Activated T-cell treated with anti-CD3 and anti-CD28 coated beads, Interleukin-2, amount 50 U/mL, for 72 hours (primary cell): ENCODE measurements at regions not wholly inside any gene's neighbourhood (a gene's known extent, or its start where the extent isn't known, plus 50 kb on each side); places are given as distances from the start of the nearest gene placed in this dataset.

Experiments
- ATAC-seq, 2 donors: fragments of 150-1000 bp; cut with Tn5 transposase; replicated peaks in 1 of 2; 2 replicates each; pipeline ENCODE4 v1.10.0; 2021; ENCODE audit warnings: moderate library complexity in 2 of 2, mild to moderate bottlenecking in 1 of 2
- DNase-seq, 2 donors: peaks; one replicate each; pipeline ENCODE4 v3.0.0; 2021 to 2022; ENCODE audit warnings: mixed read lengths in 1 of 2
- H3K27ac Mint-ChIP-seq: one replicate; pipeline ENCODE4 v1.8.0; 2022; ENCODE audit warnings: mild to moderate bottlenecking, moderate library complexity, mixed read lengths
- H3K27me3 Mint-ChIP-seq: one replicate; pipeline ENCODE4 v1.8.0; 2022; ENCODE audit warnings: low read depth, mixed read lengths
- H3K36me3 Mint-ChIP-seq, 2 donors: one replicate each; pipeline ENCODE4 v1.8.0; 2022; ENCODE audit warnings: mixed read lengths in 2 of 2, mild to moderate bottlenecking in 1 of 2; ENCODE audit not compliant: insufficient read depth in 2 of 2
- H3K4me1 Mint-ChIP-seq: one replicate; pipeline ENCODE4 v1.8.0; 2022; ENCODE audit warnings: low read depth, mixed read lengths
- H3K4me3 Mint-ChIP-seq, 2 donors: one replicate each; pipeline ENCODE4 v1.8.0; 2022; ENCODE audit warnings: mild to moderate bottlenecking in 2 of 2, mixed read lengths in 2 of 2, moderate library complexity in 2 of 2
- H3K9me3 Mint-ChIP-seq, 2 donors: one replicate each; pipeline ENCODE4 v1.8.0; 2022; ENCODE audit warnings: mixed read lengths in 2 of 2

GRCh38 chr3:29138171-29138570 is 142.7 kb upstream of the RBMS3 start:
- Mint-ChIP-seq H3K36me3 (no peaks in the 10 kb centered on the region), H3K27me3 (no peaks in the 10 kb centered on the region), H3K4me1 (peaks cover 13% of the 10 kb centered on the region), H3K9me3 (no peaks in the 10 kb centered on the region), H3K4me3 (no peak overlapping the region), H3K27ac (no peak overlapping the region)
- DNase-seq (no peak), ATAC-seq (no peak)

DNA sequence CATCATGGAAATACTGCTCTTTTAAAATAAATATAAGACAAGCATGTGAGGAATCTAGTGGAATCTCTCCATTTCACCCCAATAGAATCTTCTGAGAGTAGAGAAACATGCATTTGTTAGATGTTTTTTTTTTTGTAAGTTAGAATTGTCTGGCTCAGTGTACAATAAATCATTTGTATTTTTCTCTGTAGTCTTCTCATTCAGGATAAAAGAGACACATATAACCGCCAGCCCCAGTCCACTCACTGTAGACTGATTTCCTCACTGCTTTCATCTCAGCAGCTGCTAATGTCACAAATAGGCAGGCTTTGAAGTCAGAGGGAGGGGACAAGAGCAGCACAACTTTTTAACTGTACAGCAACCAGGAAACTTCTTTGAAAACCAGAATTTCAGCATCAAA is 140.2 kb upstream of the RBMS3 start:
- Mint-ChIP-seq H3K27me3 (no peaks in the 10 kb centered on the region), H3K9me3 (no peaks in the 10 kb centered on the region), H3K36me3 (no peaks in the 10 kb centered on the region), H3K4me3 (no peak overlapping the region), H3K4me1 (peaks cover 13% of the 10 kb centered on the region), H3K27ac (no peak overlapping the region)
- no peak for DNase-seq
- no peak for ATAC-seq

GRCh38 chr3:29141197-29141917 is 139.5 kb upstream of the RBMS3 start:
- H3K27me3 Mint-ChIP-seq = no peaks in the 10 kb centered on the region
- H3K27ac Mint-ChIP-seq = no peak overlapping the region
- H3K4me3 Mint-ChIP-seq = no peak overlapping the region
- DNase-seq (no peak), ATAC-seq (no peak)
- H3K36me3 Mint-ChIP-seq = no peaks in the 10 kb centered on the region
- no peaks in the 10 kb centered on the region for H3K9me3 Mint-ChIP-seq
- peaks cover 13% of the 10 kb centered on the region for H3K4me1 Mint-ChIP-seq

- no peak for ATAC-seq
- no peaks in the 10 kb centered on the region for H3K36me3 Mint-ChIP-seq
Measured at GRCh38 chr3:29141918-29142275, 139.0 kb upstream of the RBMS3 start.

DNA sequence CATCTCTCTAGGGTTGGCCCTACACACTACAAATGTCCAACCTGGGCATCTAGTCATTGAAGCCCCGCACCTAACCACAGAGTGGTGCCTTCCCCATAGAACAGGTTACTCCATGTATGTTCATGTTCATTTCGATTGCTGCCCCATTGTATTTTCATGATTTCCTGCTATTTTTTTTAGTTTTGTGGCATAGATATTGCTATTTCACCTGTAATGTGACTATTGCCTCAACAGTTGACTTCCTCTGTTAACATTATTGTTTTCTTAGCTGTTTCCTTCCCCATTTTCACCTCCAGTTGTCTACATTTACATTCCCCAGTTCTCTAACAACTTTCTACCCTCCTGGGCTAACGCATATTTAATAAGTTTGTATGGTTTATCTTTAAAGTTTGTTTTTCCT is 137.7 kb upstream of the RBMS3 start:
- no peak for ATAC-seq
- no peak for DNase-seq
- H3K4me1 Mint-ChIP-seq = peaks cover 5% of the 10 kb centered on the region
- H3K27me3 Mint-ChIP-seq = no peaks in the 10 kb centered on the region
- no peaks in the 10 kb centered on the region for H3K9me3 Mint-ChIP-seq
- H3K27ac Mint-ChIP-seq = no peak overlapping the region
- no peaks in the 10 kb centered on the region for H3K36me3 Mint-ChIP-seq
- H3K4me3 Mint-ChIP-seq = no peak overlapping the region

More at GRCh38 chr3:29141918-29142275, 139.0 kb upstream of the RBMS3 start:
- Mint-ChIP-seq H3K27me3 (no peaks in the 10 kb centered on the region), H3K9me3 (no peaks in the 10 kb centered on the region), H3K27ac (no peak overlapping the region), H3K4me1 (peaks cover 13% of the 10 kb centered on the region), H3K4me3 (no peak overlapping the region)
- no peak for DNase-seq

- H3K4me1 Mint-ChIP-seq = no peaks in the 10 kb centered on the region
- no peaks in the 10 kb centered on the region for H3K9me3 Mint-ChIP-seq
- H3K27ac Mint-ChIP-seq = no peak overlapping the region
- no peaks in the 10 kb centered on the region for H3K27me3 Mint-ChIP-seq
- no peak overlapping the region for H3K4me3 Mint-ChIP-seq
- DNase-seq = no peak
- ATAC-seq = no peak
- H3K36me3 Mint-ChIP-seq = no peaks in the 10 kb centered on the region
Measured at GRCh38 chr3:29144361-29144760, 136.5 kb upstream of the RBMS3 start.

GRCh38 chr3:29144807-29145206 is 136.1 kb upstream of the RBMS3 start:
- Mint-ChIP-seq H3K9me3 (no peaks in the 10 kb centered on the region), H3K4me1 (no peaks in the 10 kb centered on the region), H3K27me3 (no peaks in the 10 kb centered on the region), H3K27ac (no peak overlapping the region), H3K4me3 (no peak overlapping the region), H3K36me3 (no peaks in the 10 kb centered on the region)
- ATAC-seq = no peak
- DNase-seq = no peak

DNA sequence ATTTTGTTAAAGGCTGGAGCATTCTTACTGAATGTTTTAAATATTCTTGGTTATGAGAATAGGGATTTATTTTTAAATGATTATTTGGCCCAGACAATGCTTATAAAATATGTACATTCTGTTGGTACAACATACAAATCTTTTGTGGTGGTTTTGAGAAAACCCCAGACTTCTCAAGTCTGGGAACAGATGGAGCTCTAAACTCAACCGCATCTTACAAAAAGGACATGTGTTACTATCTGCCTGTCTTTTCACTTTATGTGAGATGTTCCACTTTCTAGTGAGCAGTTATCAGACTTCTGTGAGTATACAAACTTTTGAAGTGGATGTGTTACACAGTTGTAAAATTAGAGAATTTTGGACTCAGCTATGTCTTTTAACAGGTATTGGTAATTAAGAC is 135.5 kb upstream of the RBMS3 start:
- ATAC-seq (no peak), DNase-seq (no peak)
- no peaks in the 10 kb centered on the region for H3K4me1 Mint-ChIP-seq
- H3K36me3 Mint-ChIP-seq = no peaks in the 10 kb centered on the region
- H3K4me3 Mint-ChIP-seq = no peak overlapping the region
- no peaks in the 10 kb centered on the region for H3K27me3 Mint-ChIP-seq
- no peaks in the 10 kb centered on the region for H3K9me3 Mint-ChIP-seq
- H3K27ac Mint-ChIP-seq = no peak overlapping the region

GRCh38 chr3:29152379-29152778 is 128.5 kb upstream of the RBMS3 start:
- ATAC-seq = no peak
- Mint-ChIP-seq H3K9me3 (peaks cover 0 to 3% of the 10 kb centered on the region in 2 donors), H3K27me3 (peaks cover 15% of the 10 kb centered on the region), H3K27ac (no peak overlapping the region), H3K4me3 (no peak overlapping the region), H3K36me3 (no peaks in the 10 kb centered on the region), H3K4me1 (peaks cover 10% of the 10 kb centered on the region)
- DNase-seq = no peak

DNA sequence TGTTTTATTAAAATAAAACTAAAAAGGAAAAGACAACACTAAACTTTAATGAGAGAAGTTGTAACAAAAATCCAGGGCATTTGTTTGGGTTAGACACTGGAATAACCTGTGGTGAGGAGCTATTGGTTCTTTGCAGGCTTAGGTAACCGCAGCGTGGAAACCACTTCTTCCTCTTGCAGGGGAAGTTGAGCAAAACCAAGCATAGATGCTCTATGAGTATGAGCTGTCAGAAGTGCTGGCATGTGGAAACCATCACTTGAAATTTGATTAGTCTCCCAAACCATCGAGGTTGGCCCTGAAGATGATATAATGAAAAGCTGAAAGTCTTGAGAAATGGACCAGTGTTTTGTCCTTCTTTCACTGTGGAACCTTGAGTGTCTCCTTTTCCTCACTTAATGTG is 127.1 kb upstream of the RBMS3 start:
- no peaks in the 10 kb centered on the region for H3K36me3 Mint-ChIP-seq
- H3K9me3 Mint-ChIP-seq = peaks cover 0 to 3% of the 10 kb centered on the region in 2 donors
- ATAC-seq (peak; percentile 76 to 79), DNase-seq (peak; percentile 44 to 48)
- H3K27ac Mint-ChIP-seq = no peak overlapping the region
- H3K4me3 Mint-ChIP-seq = no peak overlapping the region
- H3K27me3 Mint-ChIP-seq = peaks cover 20% of the 10 kb centered on the region
- H3K4me1 Mint-ChIP-seq = peaks cover 10% of the 10 kb centered on the region

DNA sequence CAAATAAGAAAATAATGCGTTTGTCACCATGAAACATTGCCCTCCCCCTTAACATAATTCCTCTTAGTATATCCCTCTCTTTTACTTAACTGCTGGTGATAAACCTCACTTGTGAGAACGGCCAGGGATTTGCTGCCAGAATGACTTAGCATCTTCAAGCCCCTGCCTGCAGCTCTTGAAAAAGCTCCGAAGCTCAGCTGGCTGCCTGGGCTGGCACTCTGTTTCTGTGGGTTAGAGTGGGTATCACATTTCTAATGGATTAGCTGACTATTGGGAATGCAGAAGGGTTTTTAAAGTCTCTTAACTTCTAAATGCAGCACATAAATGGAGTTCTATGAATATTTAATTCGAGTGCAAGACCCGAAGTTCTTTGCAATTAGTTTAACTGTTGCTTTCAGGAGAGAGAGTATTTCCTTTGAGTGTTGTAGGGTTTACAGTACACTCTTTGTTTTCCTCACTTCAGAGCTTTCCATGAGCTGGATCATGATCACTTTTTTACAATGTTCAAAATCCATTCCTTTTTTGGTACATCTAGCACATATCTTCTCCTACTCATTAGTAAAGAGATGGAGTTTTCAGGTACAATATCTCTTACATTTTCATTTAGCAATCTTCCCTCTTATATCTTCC is 124.7 kb upstream of the RBMS3 start:
- Mint-ChIP-seq H3K4me3 (no peak overlapping the region), H3K4me1 (peaks cover 10% of the 10 kb centered on the region), H3K27ac (no peak overlapping the region), H3K9me3 (peaks cover 2 to 3% of the 10 kb centered on the region in 2 donors), H3K36me3 (no peaks in the 10 kb centered on the region), H3K27me3 (peaks cover 20% of the 10 kb centered on the region)
- ATAC-seq (no peak), DNase-seq (no peak)

GRCh38 chr3:29164825-29165224 is 116.0 kb upstream of the RBMS3 start:
- no peak for DNase-seq
- Mint-ChIP-seq H3K36me3 (no peaks in the 10 kb centered on the region), H3K27me3 (no peaks in the 10 kb centered on the region), H3K9me3 (peaks cover 2 to 5% of the 10 kb centered on the region in 2 donors), H3K4me1 (no peaks in the 10 kb centered on the region), H3K27ac (no peak overlapping the region), H3K4me3 (no peak overlapping the region)
- ATAC-seq = no peak

- H3K27ac Mint-ChIP-seq = no peak overlapping the region
- H3K9me3 Mint-ChIP-seq = peaks cover under 1 to 3% of the 10 kb centered on the region in 2 donors
- H3K27me3 Mint-ChIP-seq = no peaks in the 10 kb centered on the region
- ATAC-seq (no peak), DNase-seq (no peak)
- H3K4me1 Mint-ChIP-seq = peaks cover 9% of the 10 kb centered on the region
- H3K36me3 Mint-ChIP-seq = no peaks in the 10 kb centered on the region
- no peak overlapping the region for H3K4me3 Mint-ChIP-seq
Measured at GRCh38 chr3:29167180-29167579, 113.7 kb upstream of the RBMS3 start.

GRCh38 chr3:29168081-29168480 is 112.8 kb upstream of the RBMS3 start:
- no peak for ATAC-seq
- H3K4me3 Mint-ChIP-seq = no peak overlapping the region
- H3K4me1 Mint-ChIP-seq = peaks cover 12% of the 10 kb centered on the region
- DNase-seq = no peak
- no peaks in the 10 kb centered on the region for H3K27me3 Mint-ChIP-seq
- no peak overlapping the region for H3K27ac Mint-ChIP-seq
- peaks cover under 1 to 2% of the 10 kb centered on the region in 2 donors for H3K9me3 Mint-ChIP-seq
- no peaks in the 10 kb centered on the region for H3K36me3 Mint-ChIP-seq
